ENCODE measurements at regions not wholly inside any gene's neighbourhood (a gene's known extent, or its start where the extent isn't known, plus 50 kb on each side); places are given as distances from the start of the nearest gene placed in this dataset.

DNA sequence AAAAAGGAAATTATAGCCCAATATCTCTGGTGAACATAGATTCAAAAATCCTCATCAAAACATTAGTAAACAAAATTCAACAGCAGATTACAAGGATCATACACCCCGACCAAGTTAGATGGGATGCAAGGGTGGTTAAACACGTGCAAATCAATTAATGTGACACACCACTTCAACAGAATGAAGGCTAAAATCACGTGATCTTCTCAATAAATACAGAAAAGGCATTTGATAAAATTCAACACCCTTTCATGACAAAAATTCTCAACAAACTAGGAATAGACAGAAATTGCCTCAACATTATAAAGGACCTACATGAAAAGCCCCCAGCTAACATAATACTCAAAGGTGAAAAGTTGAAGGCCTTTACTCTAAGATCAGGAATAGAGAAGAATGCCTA, 590.8 kb upstream of the FZD8 start:
- TF ChIP-seq, protein P1, sequence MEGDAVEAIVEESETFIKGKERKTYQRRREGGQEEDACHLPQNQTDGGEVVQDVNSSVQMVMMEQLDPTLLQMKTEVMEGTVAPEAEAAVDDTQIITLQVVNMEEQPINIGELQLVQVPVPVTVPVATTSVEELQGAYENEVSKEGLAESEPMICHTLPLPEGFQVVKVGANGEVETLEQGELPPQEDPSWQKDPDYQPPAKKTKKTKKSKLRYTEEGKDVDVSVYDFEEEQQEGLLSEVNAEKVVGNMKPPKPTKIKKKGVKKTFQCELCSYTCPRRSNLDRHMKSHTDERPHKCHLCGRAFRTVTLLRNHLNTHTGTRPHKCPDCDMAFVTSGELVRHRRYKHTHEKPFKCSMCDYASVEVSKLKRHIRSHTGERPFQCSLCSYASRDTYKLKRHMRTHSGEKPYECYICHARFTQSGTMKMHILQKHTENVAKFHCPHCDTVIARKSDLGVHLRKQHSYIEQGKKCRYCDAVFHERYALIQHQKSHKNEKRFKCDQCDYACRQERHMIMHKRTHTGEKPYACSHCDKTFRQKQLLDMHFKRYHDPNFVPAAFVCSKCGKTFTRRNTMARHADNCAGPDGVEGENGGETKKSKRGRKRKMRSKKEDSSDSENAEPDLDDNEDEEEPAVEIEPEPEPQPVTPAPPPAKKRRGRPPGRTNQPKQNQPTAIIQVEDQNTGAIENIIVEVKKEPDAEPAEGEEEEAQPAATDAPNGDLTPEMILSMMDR (IDR thresholded peaks at IDR 0.05; ENCODE audit: low read length): no peak
- TF ChIP-seq EZH2 (optimal IDR thresholded peaks at IDR 0.05; ENCODE audit: low read depth, low read length) (no peak), EZH2phosphoT487 (IDR thresholded peaks at IDR 0.05; ENCODE audit: low read length) (no peak)

Measured in MM.1S (cell line).